ENCODE measurements at regions not wholly inside any gene's neighbourhood (a gene's known extent, or its start where the extent isn't known, plus 50 kb on each side); places are given as distances from the start of the nearest gene placed in this dataset.

DNA sequence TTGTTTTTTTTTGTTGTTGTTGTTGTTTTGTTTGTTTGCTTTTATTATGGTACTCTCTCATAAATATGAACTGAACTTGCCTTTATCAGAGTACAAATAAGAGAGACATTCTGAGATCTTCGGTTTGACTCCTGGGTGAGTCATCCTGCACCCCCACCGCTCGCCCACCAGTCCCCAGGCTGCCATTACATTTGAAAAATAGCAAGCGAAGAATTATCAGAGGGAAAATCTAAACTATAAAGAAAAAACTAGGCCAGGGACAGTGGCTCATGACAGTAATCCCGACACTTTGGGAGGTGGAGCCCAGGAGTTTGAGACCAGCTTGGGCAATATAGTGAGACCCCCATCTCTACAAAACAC is 122.1 kb upstream of the MAP3K1 start:
- TF ChIP-seq, protein P1, sequence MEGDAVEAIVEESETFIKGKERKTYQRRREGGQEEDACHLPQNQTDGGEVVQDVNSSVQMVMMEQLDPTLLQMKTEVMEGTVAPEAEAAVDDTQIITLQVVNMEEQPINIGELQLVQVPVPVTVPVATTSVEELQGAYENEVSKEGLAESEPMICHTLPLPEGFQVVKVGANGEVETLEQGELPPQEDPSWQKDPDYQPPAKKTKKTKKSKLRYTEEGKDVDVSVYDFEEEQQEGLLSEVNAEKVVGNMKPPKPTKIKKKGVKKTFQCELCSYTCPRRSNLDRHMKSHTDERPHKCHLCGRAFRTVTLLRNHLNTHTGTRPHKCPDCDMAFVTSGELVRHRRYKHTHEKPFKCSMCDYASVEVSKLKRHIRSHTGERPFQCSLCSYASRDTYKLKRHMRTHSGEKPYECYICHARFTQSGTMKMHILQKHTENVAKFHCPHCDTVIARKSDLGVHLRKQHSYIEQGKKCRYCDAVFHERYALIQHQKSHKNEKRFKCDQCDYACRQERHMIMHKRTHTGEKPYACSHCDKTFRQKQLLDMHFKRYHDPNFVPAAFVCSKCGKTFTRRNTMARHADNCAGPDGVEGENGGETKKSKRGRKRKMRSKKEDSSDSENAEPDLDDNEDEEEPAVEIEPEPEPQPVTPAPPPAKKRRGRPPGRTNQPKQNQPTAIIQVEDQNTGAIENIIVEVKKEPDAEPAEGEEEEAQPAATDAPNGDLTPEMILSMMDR (IDR thresholded peaks at IDR 0.05; ENCODE audit: poor library complexity, severe bottlenecking), result no peak
- no peak for TF ChIP-seq POLR2AphosphoS5 (IDR thresholded peaks at IDR 0.05)
- TF ChIP-seq EZH2 (IDR thresholded peaks at IDR 0.05; ENCODE audit: borderline replicate concordance, insufficient read depth, low read length, poor library complexity, severe bottlenecking), result no peak
- TF ChIP-seq TAF1 (IDR thresholded peaks at IDR 0.05; ENCODE audit: low read depth), result no peak
- no peak for TF ChIP-seq RAD21 (conservative IDR thresholded peaks at IDR 0.05)
- TF ChIP-seq EP300 (conservative IDR thresholded peaks at IDR 0.05; ENCODE audit: poor library complexity, severe bottlenecking), result no peak
